K562 (cell line): ENCODE measurements at regions not wholly inside any gene's neighbourhood (a gene's known extent, or its start where the extent isn't known, plus 50 kb on each side); places are given as distances from the start of the nearest gene placed in this dataset.

Source experiments
- ATAC-seq: fragments of 200-7000 bp; cut with Tn5 transposase; 3 replicates; pipeline ENCODE4 v1.9.1; 2020; ENCODE audit warnings: moderate library complexity
- BruUV-seq: library from RNA; stranded (reverse); fragments of 400-500 nt; replicated peaks from 2 replicates; lab custom pipeline; 2021; lab: Mats Ljungman, UMichigan
- CTCF ChIA-PET: fragments of 300-600 bp; formaldehyde crosslinking; extraction: SDS; loops from one replicate; lab custom pipeline; 2021; ENCODE audit warnings: low intra/inter-chr PET ratio; lab: Yijun Ruan, JAX
- POLR2A ChIA-PET: fragments of 300-600, 350-650 bp; sonication (Branson Sonifier 250); formaldehyde crosslinking; extraction: SDS; loops from one replicate; lab custom pipeline; 2021; ENCODE audit warnings: antibody characterized with exemption, inconsistent platforms; lab: Yijun Ruan, JAX
- DNase-seq, 4 experiments: peaks; one replicate each; pipeline versions ENCODE4 v3.0.0 to v3.0.0-alpha.2; 2011 to 2018; ENCODE audit warnings: low spot score in 3 of 4, mixed read lengths in 3 of 4; ENCODE audit errors: extremely low read depth in 1 of 4
- FAIRE-seq: peaks from 2 replicates; lab custom pipeline; 2011; peaks lifted over from hg19 to GRCh38; lab: Jason Lieb, UNC
- H2AFZ ChIP-seq: 2 replicates; pipeline ENCODE4 v1.6.0; 2011; ENCODE audit warnings: low read depth, low read length, control low read depth, inconsistent platforms
- H3K27ac ChIP-seq: fragments of 200-600 bp; 3 replicates; pipeline ENCODE4 v1.8.0; 2011; ENCODE audit warnings: low read depth, mild to moderate bottlenecking, control low read depth, inconsistent platforms, low read length, moderate library complexity, mixed read lengths; ENCODE audit errors: extremely low read depth
- H3K27me3 ChIP-seq, 2 experiments: fragments of 300-600 bp in 1 of 2; 2 replicates in 1 of 2; 3 replicates in 1 of 2; pipeline versions ENCODE4 v1.6.0 to v1.8.0; 2011; ENCODE audit warnings: inconsistent platforms in 2 of 2, low read length in 2 of 2, mild to moderate bottlenecking in 1 of 2, mixed read lengths in 1 of 2, moderate library complexity in 1 of 2; ENCODE audit not compliant: control insufficient read depth in 2 of 2, insufficient read depth in 2 of 2
- H3K36me3 ChIP-seq: fragments of 300-600 bp; 3 replicates; pipeline ENCODE4 v1.8.0; 2011; ENCODE audit warnings: mild to moderate bottlenecking, low read length, inconsistent platforms; ENCODE audit not compliant: control insufficient read depth, insufficient read depth
- H3K4me1 ChIP-seq, 2 experiments: fragments of 200-600 bp in 1 of 2; replicated peaks in 1 of 2; 2 replicates in 1 of 2; 3 replicates in 1 of 2; pipeline versions ENCODE4 v1.5.1 to v1.8.0; 2011; ENCODE audit warnings: inconsistent platforms in 2 of 2, low read length in 2 of 2, mild to moderate bottlenecking in 1 of 2, mixed read lengths in 1 of 2, moderate library complexity in 1 of 2; ENCODE audit not compliant: control insufficient read depth in 2 of 2, insufficient read depth in 2 of 2
- H3K4me2 ChIP-seq: 2 replicates; pipeline ENCODE4 v1.6.1; 2011; ENCODE audit warnings: low read length, control low read depth, inconsistent platforms, mixed read lengths; ENCODE audit not compliant: insufficient read depth
- H3K4me3 ChIP-seq: fragments of 200-600 bp; sonication (generic), shearing (Covaris generic); 2 replicates; pipeline ENCODE4 v1.5.1; 2016; ENCODE audit warnings: control low read depth, inconsistent platforms
- H3K79me2 ChIP-seq: fragments of 200-600 bp; 3 replicates; pipeline ENCODE4 v1.8.0; 2011; ENCODE audit warnings: low read length, inconsistent platforms; ENCODE audit not compliant: control insufficient read depth, insufficient read depth
- H3K9ac ChIP-seq, 2 experiments: 2 replicates each; pipeline versions ENCODE4 v1.6.0 to v1.6.1; 2011; ENCODE audit warnings: low read depth in 2 of 2, low read length in 2 of 2, control low read depth in 1 of 2, inconsistent platforms in 1 of 2, mild to moderate bottlenecking in 1 of 2, mixed read lengths in 1 of 2; ENCODE audit not compliant: insufficient read depth in 1 of 2
- H3K9me1 ChIP-seq: one replicate; pipeline ENCODE4 v1.6.0; 2011; ENCODE audit warnings: inconsistent platforms, mild to moderate bottlenecking, low read length, moderate library complexity; ENCODE audit not compliant: control insufficient read depth, insufficient read depth
- H3K9me3 ChIP-seq: replicated peaks from 2 replicates; pipeline ENCODE4 v1.5.1; 2011; ENCODE audit warnings: low read depth, low read length, inconsistent platforms; ENCODE audit not compliant: control insufficient read depth, insufficient read depth
- H4K20me1 ChIP-seq: replicated peaks from 2 replicates; pipeline ENCODE4 v1.6.1; 2011; ENCODE audit warnings: low read length, inconsistent platforms, mixed read lengths; ENCODE audit not compliant: control insufficient read depth, insufficient read depth
- MLLT1 ChIP-seq, 2 experiments: fragments of 450-650 bp; IDR thresholded peaks; 2 replicates each; pipeline ENCODE4 v1.6.1; 2016
- MXI1 ChIP-seq: IDR thresholded peaks from 2 replicates; pipeline ENCODE4 v1.6.1; 2011; ENCODE audit warnings: low read depth, mild to moderate bottlenecking, improper control_type of control experiment, low read length
- PURB ChIP-seq: sonication (generic); formaldehyde crosslinking; IDR thresholded peaks from 2 replicates; pipeline ENCODE4 v1.9.0; 2021; ENCODE audit warnings: low read depth, mild to moderate bottlenecking, missing genetic modification reagents
- PYGO2 ChIP-seq: fragments of 450-650 bp; IDR thresholded peaks from 2 replicates; pipeline ENCODE4 v1.6.1; 2016; ENCODE audit warnings: mild to moderate bottlenecking, missing genetic modification characterization, moderate library complexity, missing compliant biosample characterization
- SMARCB1 ChIP-seq: IDR thresholded peaks from 2 replicates; pipeline ENCODE4 v1.6.1; 2011; ENCODE audit warnings: improper control_type of control experiment, low read depth; ENCODE audit not compliant: insufficient read length
- TAL1 ChIP-seq: fragments of 450-650 bp; IDR thresholded peaks from 2 replicates; pipeline ENCODE4 v1.6.1; 2016; ENCODE audit warnings: mild to moderate bottlenecking
- ZBTB1 ChIP-seq: sonication (generic); formaldehyde crosslinking; IDR thresholded peaks from 2 replicates; pipeline ENCODE4 v1.8.1; 2023; ENCODE audit warnings: missing genetic modification reagents, low read depth, mild to moderate bottlenecking, borderline replicate concordance
- ZNF740 ChIP-seq, 3 experiments: fragments of 200-800 bp in 1 of 3; sonication (Bioruptor generic) in 1 of 3; sonication (generic) in 1 of 3; formaldehyde crosslinking in 1 of 3; IDR thresholded peaks; 2 replicates each; pipeline versions ENCODE4 v1.6.1 to v1.8.0; 2016 to 2022; ENCODE audit warnings: mild to moderate bottlenecking in 2 of 3, missing compliant biosample characterization in 2 of 3, missing genetic modification characterization in 2 of 3, missing genetic modification reagents in 1 of 3
- ZNF764 ChIP-seq: fragments of 250-450 bp; sonication (Bioruptor Pico); IDR thresholded peaks from 2 replicates; pipeline ENCODE4 v1.4.0; 2020; ENCODE audit warnings: low read depth, mild to moderate bottlenecking, moderate library complexity
- WGBS: fragments of 100-300 bp; shearing (Covaris generic); methylation state at CpG from one replicate; pipeline ENCODE4 v1.1.6; 2016; ENCODE audit warnings: low coverage, mixed read lengths; ENCODE audit not compliant: insufficient coverage; ENCODE audit errors: missing lambda C conversion rate; 5-methylcytosine and 5-hydroxymethylcytosine counted together
- in situ Hi-C: fragments of 300-500 bp; cut with MboI; formaldehyde crosslinking; loops from 4 replicates; pipeline ENCODE4 v1.15.0; 2018; ENCODE audit warnings: inconsistent platforms, mixed read lengths
- intact Hi-C: fragments of 100-400 bp; cut with micrococcal nuclease; formaldehyde crosslinking; loops from 2 replicates; pipeline ENCODE4 v1.14.2; 2022
- TF ChIP-seq, protein P1 (sequence below): fragments of 450-650 bp; IDR thresholded peaks from 2 replicates; pipeline ENCODE4 v1.7.1; 2018; ENCODE audit warnings: mild to moderate bottlenecking, low read depth; ENCODE audit not compliant: partially characterized antibody
- TF ChIP-seq, protein P2 (sequence below): fragments of 450-650 bp; IDR thresholded peaks from 2 replicates; pipeline ENCODE4 v1.6.1; 2017; ENCODE audit warnings: antibody characterized with exemption, mild to moderate bottlenecking

GRCh38 chr5:20370061-20370460 lies 382.1 kb upstream of the CDH18 start (continued):
- TF ChIP-seq MLLT1 (IDR thresholded peaks at IDR 0.05) (no peak), SMARCB1 (no peak)

GRCh38 chr5:20369518-20369885 lies 381.5 kb upstream of the CDH18 start:
- intact Hi-C loops: no loop called here
- no peak for TF ChIP-seq PURB (CRISPR knock-in tag)
- no peak for TF ChIP-seq ZBTB1 (CRISPR knock-in tag)
- no peak for TF ChIP-seq ZNF740 (CRISPR knock-in tag; IDR thresholded peaks at IDR 0.05)
- TF ChIP-seq ZNF740 (tag; IDR thresholded peaks at IDR 0.05): no peak
- TF ChIP-seq, protein P1, sequence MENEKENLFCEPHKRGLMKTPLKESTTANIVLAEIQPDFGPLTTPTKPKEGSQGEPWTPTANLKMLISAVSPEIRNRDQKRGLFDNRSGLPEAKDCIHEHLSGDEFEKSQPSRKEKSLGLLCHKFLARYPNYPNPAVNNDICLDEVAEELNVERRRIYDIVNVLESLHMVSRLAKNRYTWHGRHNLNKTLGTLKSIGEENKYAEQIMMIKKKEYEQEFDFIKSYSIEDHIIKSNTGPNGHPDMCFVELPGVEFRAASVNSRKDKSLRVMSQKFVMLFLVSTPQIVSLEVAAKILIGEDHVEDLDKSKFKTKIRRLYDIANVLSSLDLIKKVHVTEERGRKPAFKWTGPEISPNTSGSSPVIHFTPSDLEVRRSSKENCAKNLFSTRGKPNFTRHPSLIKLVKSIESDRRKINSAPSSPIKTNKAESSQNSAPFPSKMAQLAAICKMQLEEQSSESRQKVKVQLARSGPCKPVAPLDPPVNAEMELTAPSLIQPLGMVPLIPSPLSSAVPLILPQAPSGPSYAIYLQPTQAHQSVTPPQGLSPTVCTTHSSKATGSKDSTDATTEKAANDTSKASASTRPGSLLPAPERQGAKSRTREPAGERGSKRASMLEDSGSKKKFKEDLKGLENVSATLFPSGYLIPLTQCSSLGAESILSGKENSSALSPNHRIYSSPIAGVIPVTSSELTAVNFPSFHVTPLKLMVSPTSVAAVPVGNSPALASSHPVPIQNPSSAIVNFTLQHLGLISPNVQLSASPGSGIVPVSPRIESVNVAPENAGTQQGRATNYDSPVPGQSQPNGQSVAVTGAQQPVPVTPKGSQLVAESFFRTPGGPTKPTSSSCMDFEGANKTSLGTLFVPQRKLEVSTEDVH: no peak
- TF ChIP-seq TAL1: no peak
- TF ChIP-seq PYGO2 (tag): no peak
- no peak for TF ChIP-seq MXI1
- TF ChIP-seq ZNF764 (CRISPR knock-in tag): no peak
- TF ChIP-seq, protein P2, sequence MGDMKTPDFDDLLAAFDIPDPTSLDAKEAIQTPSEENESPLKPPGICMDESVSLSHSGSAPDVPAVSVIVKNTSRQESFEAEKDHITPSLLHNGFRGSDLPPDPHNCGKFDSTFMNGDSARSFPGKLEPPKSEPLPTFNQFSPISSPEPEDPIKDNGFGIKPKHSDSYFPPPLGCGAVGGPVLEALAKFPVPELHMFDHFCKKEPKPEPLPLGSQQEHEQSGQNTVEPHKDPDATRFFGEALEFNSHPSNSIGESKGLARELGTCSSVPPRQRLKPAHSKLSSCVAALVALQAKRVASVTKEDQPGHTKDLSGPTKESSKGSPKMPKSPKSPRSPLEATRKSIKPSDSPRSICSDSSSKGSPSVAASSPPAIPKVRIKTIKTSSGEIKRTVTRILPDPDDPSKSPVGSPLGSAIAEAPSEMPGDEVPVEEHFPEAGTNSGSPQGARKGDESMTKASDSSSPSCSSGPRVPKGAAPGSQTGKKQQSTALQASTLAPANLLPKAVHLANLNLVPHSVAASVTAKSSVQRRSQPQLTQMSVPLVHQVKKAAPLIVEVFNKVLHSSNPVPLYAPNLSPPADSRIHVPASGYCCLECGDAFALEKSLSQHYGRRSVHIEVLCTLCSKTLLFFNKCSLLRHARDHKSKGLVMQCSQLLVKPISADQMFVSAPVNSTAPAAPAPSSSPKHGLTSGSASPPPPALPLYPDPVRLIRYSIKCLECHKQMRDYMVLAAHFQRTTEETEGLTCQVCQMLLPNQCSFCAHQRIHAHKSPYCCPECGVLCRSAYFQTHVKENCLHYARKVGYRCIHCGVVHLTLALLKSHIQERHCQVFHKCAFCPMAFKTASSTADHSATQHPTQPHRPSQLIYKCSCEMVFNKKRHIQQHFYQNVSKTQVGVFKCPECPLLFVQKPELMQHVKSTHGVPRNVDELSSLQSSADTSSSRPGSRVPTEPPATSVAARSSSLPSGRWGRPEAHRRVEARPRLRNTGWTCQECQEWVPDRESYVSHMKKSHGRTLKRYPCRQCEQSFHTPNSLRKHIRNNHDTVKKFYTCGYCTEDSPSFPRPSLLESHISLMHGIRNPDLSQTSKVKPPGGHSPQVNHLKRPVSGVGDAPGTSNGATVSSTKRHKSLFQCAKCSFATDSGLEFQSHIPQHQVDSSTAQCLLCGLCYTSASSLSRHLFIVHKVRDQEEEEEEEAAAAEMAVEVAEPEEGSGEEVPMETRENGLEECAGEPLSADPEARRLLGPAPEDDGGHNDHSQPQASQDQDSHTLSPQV: no peak

More at GRCh38 chr5:20369518-20369885, 381.5 kb upstream of the CDH18 start:
- FAIRE-seq: no peak
- H3K9me3 ChIP-seq: no peaks in the 10 kb centered on the region; the same call in none of the 2 replicates
- H3K27me3 ChIP-seq: no peaks in the 10 kb centered on the region
- H3K36me3 ChIP-seq: no peaks in the 10 kb centered on the region
- no peaks in the 10 kb centered on the region for H4K20me1 ChIP-seq
- H3K9ac ChIP-seq: no peak overlapping the region
- WGBS: 1% methylated on average over 3 of the region's 3 CpGs
- ChIA-PET CTCF (no interaction called here), POLR2A (no interaction called here)
- no peaks in the 10 kb centered on the region for H3K4me1 ChIP-seq
- H3K27ac ChIP-seq: no peak overlapping the region
- no peaks in the 10 kb centered on the region for H3K9me1 ChIP-seq
- DNase-seq: no peak
- in situ Hi-C loops: no loop called here
- H2AFZ ChIP-seq: no peak overlapping the region
- H3K79me2 ChIP-seq: no peaks in the 10 kb centered on the region
- H3K4me3 ChIP-seq: no peak overlapping the region
- BruUV-seq: no TSS peak
- H3K4me2 ChIP-seq: no peak overlapping the region
- no peak for ATAC-seq
